ENCODE measurements at regions not wholly inside any gene's neighbourhood (a gene's known extent, or its start where the extent isn't known, plus 50 kb on each side); places are given as distances from the start of the nearest gene placed in this dataset.
"Not testable (repeated sequence)": the region's sequence is repeated elsewhere in the genome, so short reads cannot be mapped to it uniquely, and the experiment has no call there.

- Histone ChIP-seq H3K36me3 (ENCODE audit: control insufficient read depth, insufficient read depth, low read length) (no peaks in the 10 kb centered on the region), H3K4me1 (ENCODE audit: control insufficient read depth, insufficient read depth, low read length) (no peaks in the 10 kb centered on the region), H3K27me3 (ENCODE audit: control insufficient read depth, insufficient read depth, low read length) (peaks cover 2% of the 10 kb centered on the region), H3K9me3 (replicated peaks; ENCODE audit: control insufficient read depth, low read depth, low read length) (no peaks in the 10 kb centered on the region), H3K4me3 (ENCODE audit: low read length) (no peak overlapping the region), H3K27ac (ENCODE audit: low read length) (no peak overlapping the region)
- 80% methylated on average over 9 of the region's 13 CpGs for WGBS (ENCODE audit: insufficient coverage)
- no peak for DNase-seq
Observed at GRCh38 chr4:169330811-169331210, 60.1 kb upstream of the SH3RF1 start.

- Histone ChIP-seq H3K9me3 (replicated peaks; ENCODE audit: control insufficient read depth, low read depth, low read length) (no peaks in the 10 kb centered on the region), H3K27me3 (ENCODE audit: control insufficient read depth, insufficient read depth, low read length) (peaks cover 2% of the 10 kb centered on the region), H3K4me1 (ENCODE audit: control insufficient read depth, insufficient read depth, low read length) (no peaks in the 10 kb centered on the region), H3K27ac (ENCODE audit: low read length) (no peak overlapping the region), H3K36me3 (ENCODE audit: control insufficient read depth, insufficient read depth, low read length) (no peaks in the 10 kb centered on the region), H3K4me3 (ENCODE audit: low read length) (no peak overlapping the region)
- no peak for DNase-seq
- 80% methylated on average over 5 of the region's 6 CpGs for WGBS (ENCODE audit: insufficient coverage)
Observed at GRCh38 chr4:169330095-169330494, 59.3 kb upstream of the SH3RF1 start.

GRCh38 chr4:169327951-169328350 is 57.2 kb upstream of the SH3RF1 start:
- H3K36me3 ChIP-seq (ENCODE audit: control insufficient read depth, insufficient read depth, low read length), result no peaks in the 10 kb centered on the region
- no CpG with 5 or more reads among the region's 3 CpGs for WGBS (ENCODE audit: insufficient coverage)

GRCh38 chr4:169323925-169324324 is 53.2 kb upstream of the SH3RF1 start:
- not testable (repeated sequence) for H3K4me3 ChIP-seq (ENCODE audit: low read length); H3K36me3 ChIP-seq (ENCODE audit: control insufficient read depth, insufficient read depth, low read length); H3K27ac ChIP-seq (ENCODE audit: low read length); H3K9me3 ChIP-seq (replicated peaks; ENCODE audit: control insufficient read depth, low read depth, low read length); DNase-seq; H3K27me3 ChIP-seq (ENCODE audit: control insufficient read depth, insufficient read depth, low read length); H3K4me1 ChIP-seq (ENCODE audit: control insufficient read depth, insufficient read depth, low read length)
- 91% methylated on average over 1 of the region's 1 CpG for WGBS (ENCODE audit: insufficient coverage)

More at GRCh38 chr4:169327951-169328350, 57.2 kb upstream of the SH3RF1 start:
- Histone ChIP-seq H3K4me3 (ENCODE audit: low read length) (no peak overlapping the region), H3K9me3 (replicated peaks; ENCODE audit: control insufficient read depth, low read depth, low read length) (no peaks in the 10 kb centered on the region), H3K27me3 (ENCODE audit: control insufficient read depth, insufficient read depth, low read length) (peaks cover 2% of the 10 kb centered on the region), H3K4me1 (ENCODE audit: control insufficient read depth, insufficient read depth, low read length) (no peaks in the 10 kb centered on the region), H3K27ac (ENCODE audit: low read length) (no peak overlapping the region)
- no peak for DNase-seq

GRCh38 chr4:169322833-169323232 is 52.1 kb upstream of the SH3RF1 start:
- H3K4me3 ChIP-seq (ENCODE audit: low read length); DNase-seq; H3K4me1 ChIP-seq (ENCODE audit: control insufficient read depth, insufficient read depth, low read length); H3K27ac ChIP-seq (ENCODE audit: low read length); H3K9me3 ChIP-seq (replicated peaks; ENCODE audit: control insufficient read depth, low read depth, low read length); H3K36me3 ChIP-seq (ENCODE audit: control insufficient read depth, insufficient read depth, low read length); H3K27me3 ChIP-seq (ENCODE audit: control insufficient read depth, insufficient read depth, low read length): not testable (repeated sequence)
